Endothelial cell of umbilical vein (primary cell): ENCODE measurements at regions not wholly inside any gene's neighbourhood (a gene's known extent, or its start where the extent isn't known, plus 50 kb on each side); places are given as distances from the start of the nearest gene placed in this dataset.

Experiments
- BruUV-seq: library from RNA; stranded (reverse); fragments of 400-500 nt; replicated peaks from 2 replicates; lab custom pipeline; 2021; lab: Mats Ljungman, UMichigan
- CTCF ChIA-PET: fragments of 300-600, 350-600 bp; sonication (Branson Sonifier 250); formaldehyde crosslinking; loops from one replicate; lab custom pipeline; 2021; ENCODE audit warnings: antibody characterized with exemption, inconsistent platforms; lab: Charles Lee
- POLR2A ChIA-PET: fragments of 300-600, 350-600 bp; sonication (Branson Sonifier 250); formaldehyde crosslinking; loops from one replicate; lab custom pipeline; 2021; ENCODE audit warnings: antibody characterized with exemption, inconsistent platforms; lab: Charles Lee
- DNase-seq: peaks from one replicate; pipeline ENCODE4 v3.0.0-alpha.2; 2011; ENCODE audit warnings: low read depth, low spot score
- FAIRE-seq: peaks from 2 replicates; lab custom pipeline; 2011; peaks lifted over from hg19 to GRCh38; lab: Jason Lieb, UNC
- H2AFZ ChIP-seq: 2 replicates; pipeline ENCODE4 v1.6.0; 2012; ENCODE audit warnings: low read depth, low read length, control low read depth, inconsistent platforms
- H3K27ac ChIP-seq: 2 replicates; pipeline ENCODE4 v1.5.1; 2011; ENCODE audit warnings: low read depth, mild to moderate bottlenecking, control low read depth, low read length, moderate library complexity; ENCODE audit not compliant: insufficient read depth
- H3K27me3 ChIP-seq, 2 experiments: 2 replicates each; pipeline versions ENCODE4 v1.6.0 to v1.6.1; 2011; ENCODE audit warnings: low read length in 2 of 2, mixed read lengths in 1 of 2; ENCODE audit not compliant: control insufficient read depth in 2 of 2, insufficient read depth in 2 of 2
- H3K36me3 ChIP-seq, 2 experiments: 2 replicates in 1 of 2; 3 replicates in 1 of 2; pipeline ENCODE4 v1.5.1; 2011; ENCODE audit warnings: low read length in 2 of 2, mild to moderate bottlenecking in 1 of 2, moderate library complexity in 1 of 2; ENCODE audit not compliant: control insufficient read depth in 2 of 2, insufficient read depth in 2 of 2; ENCODE audit errors: extremely low read depth in 1 of 2
- H3K4me1 ChIP-seq: 3 replicates; pipeline ENCODE4 v1.5.1; 2011; ENCODE audit warnings: mild to moderate bottlenecking, low read length; ENCODE audit not compliant: control insufficient read depth, insufficient read depth; ENCODE audit errors: extremely low read depth
- H3K4me2 ChIP-seq: 2 replicates; pipeline ENCODE4 v1.6.1; 2011; ENCODE audit warnings: low read length, control low read depth, mixed read lengths; ENCODE audit not compliant: insufficient read depth
- H3K4me3 ChIP-seq, 3 experiments: fragments of 200-600 bp in 1 of 3; sonication (generic), shearing (Covaris generic) in 1 of 3; replicated peaks in 1 of 3; 2 replicates each; pipeline ENCODE4 v1.5.1; 2011 to 2016; ENCODE audit warnings: control low read depth in 3 of 3, low read length in 3 of 3, mild to moderate bottlenecking in 2 of 3, inconsistent platforms in 1 of 3, low read depth in 1 of 3, moderate library complexity in 1 of 3; ENCODE audit not compliant: insufficient read depth in 1 of 3
- H3K79me2 ChIP-seq: 2 replicates; pipeline ENCODE4 v1.6.0; 2012; ENCODE audit warnings: low read length, inconsistent platforms; ENCODE audit not compliant: control insufficient read depth, insufficient read depth
- H3K9ac ChIP-seq: replicated peaks from 2 replicates; pipeline ENCODE3; 2011; ENCODE audit warnings: low read length, control low read depth; ENCODE audit not compliant: insufficient read depth; ENCODE audit errors: extremely low read depth
- H3K9me1 ChIP-seq: replicated peaks from 3 replicates; pipeline ENCODE4 v1.6.0; 2011; ENCODE audit warnings: mild to moderate bottlenecking, low read length; ENCODE audit not compliant: control insufficient read depth, insufficient read depth; ENCODE audit errors: extremely low read depth
- H3K9me3 ChIP-seq: replicated peaks from 2 replicates; pipeline ENCODE4 v1.5.1; 2012; ENCODE audit warnings: low read length, inconsistent platforms; ENCODE audit not compliant: control insufficient read depth, insufficient read depth
- H4K20me1 ChIP-seq: replicated peaks from 2 replicates; pipeline ENCODE3; 2011; ENCODE audit warnings: mild to moderate bottlenecking, low read length; ENCODE audit not compliant: control insufficient read depth, insufficient read depth; ENCODE audit errors: extremely low read depth
- EZH2 ChIP-seq: IDR thresholded peaks from 2 replicates; pipeline ENCODE4 v1.6.1; 2012; ENCODE audit warnings: borderline replicate concordance, low read depth, mild to moderate bottlenecking, moderate library complexity, low read length, inconsistent platforms; ENCODE audit not compliant: severe bottlenecking
- FOS ChIP-seq: IDR thresholded peaks from 2 replicates; pipeline ENCODE4 v1.6.1; 2011; ENCODE audit warnings: mild to moderate bottlenecking, low read length, moderate library complexity, borderline replicate concordance; ENCODE audit not compliant: insufficient read depth
- GATA2 ChIP-seq: IDR thresholded peaks from 2 replicates; pipeline ENCODE4 v1.7.0; 2011; ENCODE audit warnings: low read depth, mild to moderate bottlenecking, moderate library complexity, mixed read lengths, low read length; ENCODE audit not compliant: insufficient read length, insufficient read depth
- JUN ChIP-seq: IDR thresholded peaks from 2 replicates; pipeline ENCODE4 v1.6.1; 2011; ENCODE audit warnings: borderline replicate concordance, low read depth; ENCODE audit not compliant: insufficient read length, insufficient read depth
- MYC ChIP-seq: IDR thresholded peaks from one replicate; pipeline ENCODE4 v1.6.1; 2011; ENCODE audit warnings: mild to moderate bottlenecking, low read depth, low read length
- POLR2A ChIP-seq: IDR thresholded peaks from 2 replicates; pipeline ENCODE4 v1.6.1; 2012; ENCODE audit warnings: low read depth, mild to moderate bottlenecking, control low read depth, low read length
- POLR2AphosphoS5 ChIP-seq: IDR thresholded peaks from 2 replicates; pipeline ENCODE4 v1.6.1; 2012; ENCODE audit warnings: low read depth, mild to moderate bottlenecking, control low read depth, low read length, moderate library complexity; ENCODE audit not compliant: insufficient read depth
- dilution Hi-C: fragments of 300-500 bp; cut with MboI; formaldehyde crosslinking; loops from one replicate; pipeline ENCODE4 v1.15.0; 2019; ENCODE audit warnings: low sequenced_read_pairs; ENCODE audit not compliant: extremely low pct_ligation_motif_present
- intact Hi-C: fragments of 100-400 bp; cut with micrococcal nuclease; formaldehyde crosslinking; loops from one replicate; pipeline ENCODE4 v1.10.0; 2022
- TF ChIP-seq, protein P1 (sequence below), 2 donors: IDR thresholded peaks; 1 replicate in 1 of 2; 2 replicates in 1 of 2; pipeline ENCODE4 v1.5.1; 2011; ENCODE audit warnings: low read length in 2 of 2, mild to moderate bottlenecking in 2 of 2, moderate library complexity in 2 of 2, control low read depth in 1 of 2, inconsistent platforms in 1 of 2, low read depth in 1 of 2; ENCODE audit not compliant: insufficient read depth in 1 of 2; ENCODE audit errors: extremely low read depth in 1 of 2
- TF ChIP-seq, protein P2 (sequence below): IDR thresholded peaks from 2 replicates; pipeline ENCODE4 v1.6.1; 2011; ENCODE audit not compliant: insufficient read depth, insufficient read length

DNA sequence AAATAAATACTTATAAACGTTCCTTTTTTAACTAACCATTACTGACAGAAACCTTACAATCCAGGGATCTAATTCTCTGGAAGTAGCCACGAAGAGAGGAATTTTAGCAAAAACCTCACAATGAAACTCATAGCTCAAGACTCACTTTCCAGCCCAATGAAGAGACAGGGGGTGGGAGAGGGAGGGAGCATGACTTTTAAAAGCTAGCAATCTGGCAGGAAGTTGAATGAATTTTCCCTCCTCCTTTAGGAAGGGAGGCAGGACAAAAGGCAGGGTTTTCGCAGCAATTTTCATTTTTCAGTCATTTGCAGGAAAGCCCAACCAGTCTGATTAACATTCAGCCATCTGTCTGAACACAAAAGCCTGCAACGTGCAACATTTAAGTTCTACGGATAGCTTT is 381.5 kb upstream of the PSMD7 start:
- CTCF ChIA-PET = no interaction called here
- no TSS peak for BruUV-seq
- intact Hi-C loops = no loop called here
- Histone ChIP-seq H4K20me1 (no peaks in the 10 kb centered on the region), H3K79me2 (no peaks in the 10 kb centered on the region), H2AFZ (no peak overlapping the region), H3K4me1 (no peaks in the 10 kb centered on the region), H3K9ac (no peak overlapping the region), H3K9me1 (no peaks in the 10 kb centered on the region), H3K27ac (no peak overlapping the region), H3K4me2 (no peak overlapping the region), H3K27me3 (no peaks in the 10 kb centered on the region), H3K36me3 (no peaks in the 10 kb centered on the region), H3K9me3 (no peaks in the 10 kb centered on the region), H3K4me3 (no peak overlapping the region)
- TF ChIP-seq JUN (no peak), POLR2A (no peak), POLR2AphosphoS5 (no peak), MYC (no peak)
- TF ChIP-seq, protein P1, sequence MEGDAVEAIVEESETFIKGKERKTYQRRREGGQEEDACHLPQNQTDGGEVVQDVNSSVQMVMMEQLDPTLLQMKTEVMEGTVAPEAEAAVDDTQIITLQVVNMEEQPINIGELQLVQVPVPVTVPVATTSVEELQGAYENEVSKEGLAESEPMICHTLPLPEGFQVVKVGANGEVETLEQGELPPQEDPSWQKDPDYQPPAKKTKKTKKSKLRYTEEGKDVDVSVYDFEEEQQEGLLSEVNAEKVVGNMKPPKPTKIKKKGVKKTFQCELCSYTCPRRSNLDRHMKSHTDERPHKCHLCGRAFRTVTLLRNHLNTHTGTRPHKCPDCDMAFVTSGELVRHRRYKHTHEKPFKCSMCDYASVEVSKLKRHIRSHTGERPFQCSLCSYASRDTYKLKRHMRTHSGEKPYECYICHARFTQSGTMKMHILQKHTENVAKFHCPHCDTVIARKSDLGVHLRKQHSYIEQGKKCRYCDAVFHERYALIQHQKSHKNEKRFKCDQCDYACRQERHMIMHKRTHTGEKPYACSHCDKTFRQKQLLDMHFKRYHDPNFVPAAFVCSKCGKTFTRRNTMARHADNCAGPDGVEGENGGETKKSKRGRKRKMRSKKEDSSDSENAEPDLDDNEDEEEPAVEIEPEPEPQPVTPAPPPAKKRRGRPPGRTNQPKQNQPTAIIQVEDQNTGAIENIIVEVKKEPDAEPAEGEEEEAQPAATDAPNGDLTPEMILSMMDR (IDR thresholded peaks at IDR 0.05; ENCODE audit: extremely low read depth in 1 of 2, insufficient read depth in 1 of 2, low read depth in 1 of 2, low read length in 2 of 2) = no peak
- dilution Hi-C loops = no loop called here
- no peak for FAIRE-seq
- POLR2A ChIA-PET = no interaction called here
- no peak for DNase-seq

DNA sequence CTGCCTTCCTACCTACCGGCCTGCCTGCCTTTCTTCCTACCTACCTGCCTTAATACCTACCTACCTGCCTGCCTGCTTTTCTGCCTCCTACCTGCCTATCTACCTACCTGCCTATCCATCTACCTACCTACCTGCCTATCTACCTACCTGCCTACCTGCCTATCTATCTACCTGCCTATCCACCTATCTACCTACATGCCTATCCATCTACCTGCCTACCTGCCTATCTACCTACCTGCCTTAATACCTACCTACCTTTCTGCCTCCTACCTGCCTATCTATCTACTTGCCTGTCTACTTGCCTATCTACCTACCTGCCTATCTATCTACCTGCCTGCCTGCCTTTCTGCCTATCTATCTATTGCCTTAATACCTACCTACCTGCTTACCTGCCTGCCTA is 383.8 kb upstream of the PSMD7 start:
- DNase-seq (no peak), FAIRE-seq (no peak)
- Histone ChIP-seq H3K79me2 (no peaks in the 10 kb centered on the region), H3K9ac (no peak overlapping the region), H3K27ac (no peak overlapping the region), H3K9me1 (no peaks in the 10 kb centered on the region), H3K4me2 (no peak overlapping the region), H3K36me3 (no peaks in the 10 kb centered on the region), H3K27me3 (no peaks in the 10 kb centered on the region), H3K9me3 (peaks cover 2% of the 10 kb centered on the region), H2AFZ (no peak overlapping the region), H4K20me1 (no peaks in the 10 kb centered on the region), H3K4me3 (no peak overlapping the region), H3K4me1 (no peaks in the 10 kb centered on the region)
- intact Hi-C loops = no loop called here
- no TSS peak for BruUV-seq
- ChIA-PET CTCF (no interaction called here), POLR2A (no interaction called here)
- TF ChIP-seq FOS (no peak), GATA2 (no peak), EZH2 (no peak), JUN (no peak), POLR2AphosphoS5 (no peak), POLR2A (no peak), MYC (no peak)
- TF ChIP-seq, protein P1 (IDR thresholded peaks at IDR 0.05; ENCODE audit: extremely low read depth in 1 of 2, insufficient read depth in 1 of 2, low read depth in 1 of 2, low read length in 2 of 2) = no peak
- TF ChIP-seq, protein P2, sequence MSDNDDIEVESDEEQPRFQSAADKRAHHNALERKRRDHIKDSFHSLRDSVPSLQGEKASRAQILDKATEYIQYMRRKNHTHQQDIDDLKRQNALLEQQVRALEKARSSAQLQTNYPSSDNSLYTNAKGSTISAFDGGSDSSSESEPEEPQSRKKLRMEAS = no peak
- dilution Hi-C loops = no loop called here
